SK-N-SH (cell line): ENCODE measurements at regions not wholly inside any gene's neighbourhood (a gene's known extent, or its start where the extent isn't known, plus 50 kb on each side); places are given as distances from the start of the nearest gene placed in this dataset.

Source experiments
- CTCF ChIA-PET: fragments of 300-600, 350-600 bp; formaldehyde crosslinking; extraction: SDS; loops from one replicate; lab custom pipeline; 2021; lab: Yijun Ruan, JAX
- POLR2A ChIA-PET: fragments of 350-600 bp; sonication (Branson Sonifier 250); formaldehyde crosslinking; extraction: SDS; loops from one replicate; lab custom pipeline; 2020; ENCODE audit warnings: antibody characterized with exemption, inconsistent platforms; lab: Yijun Ruan, JAX
- DNase-seq: peaks from one replicate; pipeline ENCODE4 v3.0.0; 2012
- H2AFZ ChIP-seq: fragments of 200-600 bp; sonication (generic); 2 replicates; pipeline ENCODE4 v1.8.1; 2016; ENCODE audit warnings: antibody characterized with exemption, mild to moderate bottlenecking, low read depth
- H3F3A ChIP-seq: fragments of 200-600 bp; sonication (generic); replicated peaks from 2 replicates; pipeline ENCODE3; 2016; ENCODE audit warnings: antibody characterized with exemption, mild to moderate bottlenecking; ENCODE audit not compliant: insufficient read depth
- H3K27ac ChIP-seq, 2 experiments: fragments of 200-500 bp in 1 of 2; fragments of 200-600 bp in 1 of 2; sonication (Bioruptor generic) in 1 of 2; sonication (generic), shearing (Covaris generic) in 1 of 2; 2 replicates each; pipeline versions ENCODE4 v1.5.1 to v1.6.1; 2014 to 2016; ENCODE audit warnings: low read depth in 2 of 2, inconsistent platforms in 1 of 2, low read length in 1 of 2, mild to moderate bottlenecking in 1 of 2, mixed read lengths in 1 of 2
- H3K27me3 ChIP-seq: fragments of 200-600 bp; sonication (generic), shearing (Covaris generic); 2 replicates; pipeline ENCODE4 v1.6.1; 2016; ENCODE audit warnings: mixed run types; ENCODE audit not compliant: insufficient read depth
- H3K36me3 ChIP-seq, 2 experiments: fragments of 200-500 bp in 1 of 2; fragments of 200-600 bp in 1 of 2; sonication (Bioruptor generic) in 1 of 2; sonication (generic) in 1 of 2; replicated peaks in 1 of 2; 2 replicates each; pipeline versions ENCODE3 to v1.5.1; 2014 to 2016; ENCODE audit warnings: low read length in 1 of 2, mild to moderate bottlenecking in 1 of 2; ENCODE audit not compliant: insufficient read depth in 2 of 2, control insufficient read depth in 1 of 2
- H3K4me1 ChIP-seq, 2 experiments: fragments of 200-500 bp in 1 of 2; fragments of 200-600 bp in 1 of 2; sonication (Bioruptor generic) in 1 of 2; sonication (generic), shearing (Covaris generic) in 1 of 2; 2 replicates each; pipeline versions ENCODE4 v1.5.1 to v1.6.1; 2014 to 2016; ENCODE audit warnings: low read depth in 1 of 2, low read length in 1 of 2, mixed run types in 1 of 2; ENCODE audit not compliant: insufficient read depth in 2 of 2, control insufficient read depth in 1 of 2
- H3K4me2 ChIP-seq: fragments of 200-600 bp; sonication (generic), shearing (Covaris generic); 2 replicates; pipeline ENCODE4 v1.6.1; 2017; ENCODE audit warnings: mixed run types
- H3K4me3 ChIP-seq, 2 experiments: fragments of 200-500 bp in 1 of 2; fragments of 200-600 bp in 1 of 2; sonication (Bioruptor generic) in 1 of 2; sonication (generic), shearing (Covaris generic) in 1 of 2; 2 replicates each; pipeline versions ENCODE4 v1.5.1 to v1.8.1; 2014 to 2016; ENCODE audit warnings: low read depth in 2 of 2, inconsistent platforms in 1 of 2, low read length in 1 of 2, mild to moderate bottlenecking in 1 of 2, mixed read lengths in 1 of 2, moderate library complexity in 1 of 2
- H3K79me2 ChIP-seq: fragments of 200-600 bp; sonication (generic); 2 replicates; pipeline ENCODE4 v1.8.1; 2017; ENCODE audit warnings: mild to moderate bottlenecking; ENCODE audit not compliant: insufficient read depth
- H3K9ac ChIP-seq: fragments of 200-600 bp; sonication (generic); 2 replicates; pipeline ENCODE4 v1.6.1; 2017; ENCODE audit warnings: mixed run types
- H3K9me2 ChIP-seq: fragments of 200-600 bp; sonication (generic); 2 replicates; pipeline ENCODE4 v1.6.1; 2017; ENCODE audit warnings: mixed run types
- H3K9me3 ChIP-seq: fragments of 200-600 bp; sonication (generic); 2 replicates; pipeline ENCODE4 v1.6.1; 2017; ENCODE audit warnings: mixed run types, mild to moderate bottlenecking, moderate library complexity
- H4K20me1 ChIP-seq: fragments of 200-600 bp; sonication (generic); 2 replicates; pipeline ENCODE4 v1.6.1; 2017; ENCODE audit warnings: mild to moderate bottlenecking, mixed run types; ENCODE audit not compliant: insufficient read depth
- CHD2 ChIP-seq: fragments of 150-350 bp; IDR thresholded peaks from 2 replicates; pipeline ENCODE4 v1.6.1; 2018; ENCODE audit warnings: low read length; ENCODE audit not compliant: partially characterized antibody
- ELF1 ChIP-seq: IDR thresholded peaks from 2 replicates; pipeline ENCODE4 v1.4.0; 2012
- FOXJ3 ChIP-seq: sonication (generic); formaldehyde crosslinking; IDR thresholded peaks from 2 replicates; pipeline ENCODE4 v1.5.1; 2020; ENCODE audit warnings: mild to moderate bottlenecking, missing genetic modification reagents
- RCOR1 ChIP-seq: fragments of 150-350 bp; IDR thresholded peaks from 2 replicates; pipeline ENCODE4 v1.6.1; 2017; ENCODE audit warnings: antibody characterized with exemption, low read length
- RXRA ChIP-seq: IDR thresholded peaks from 2 replicates; pipeline ENCODE4 v1.4.0; 2012; ENCODE audit warnings: low read depth, mild to moderate bottlenecking, borderline replicate concordance
- SIN3A ChIP-seq: IDR thresholded peaks from 2 replicates; pipeline ENCODE4 v1.6.1; 2012; ENCODE audit warnings: low read depth, mild to moderate bottlenecking, low read length, moderate library complexity, borderline replicate concordance
- TAF1 ChIP-seq: IDR thresholded peaks from 2 replicates; pipeline ENCODE4 v1.6.1; 2012; ENCODE audit warnings: low read depth, mild to moderate bottlenecking, low read length, moderate library complexity, borderline replicate concordance
- WGBS: methylation state at CpG from one replicate; pipeline ENCODE4 v1.1.6; 2017; ENCODE audit warnings: low lambda C conversion rate; 5-methylcytosine and 5-hydroxymethylcytosine counted together
- TF ChIP-seq, protein P1 (sequence below): fragments of 200-600 bp; sonication (generic); IDR thresholded peaks from 2 replicates; pipeline ENCODE4 v1.6.1; 2017; ENCODE audit warnings: antibody characterized with exemption, mild to moderate bottlenecking, moderate library complexity
- TF ChIP-seq, protein P2 (sequence below): IDR thresholded peaks from 2 replicates; pipeline ENCODE4 v1.4.0; 2012; ENCODE audit warnings: low read depth
- TF ChIP-seq, protein P3 (sequence below): IDR thresholded peaks from 2 replicates; pipeline ENCODE4 v1.6.1; 2012; ENCODE audit warnings: mild to moderate bottlenecking, low read depth, low read length, moderate library complexity
- TF ChIP-seq, protein P4 (sequence below): IDR thresholded peaks from 2 replicates; pipeline ENCODE4 v1.4.0; 2012; ENCODE audit warnings: low read depth, borderline replicate concordance
- TF ChIP-seq, protein P5 (sequence below): fragments of 150-350 bp; IDR thresholded peaks from 2 replicates; pipeline ENCODE4 v1.6.1; 2016; ENCODE audit warnings: mild to moderate bottlenecking, low read depth, low read length

DNA sequence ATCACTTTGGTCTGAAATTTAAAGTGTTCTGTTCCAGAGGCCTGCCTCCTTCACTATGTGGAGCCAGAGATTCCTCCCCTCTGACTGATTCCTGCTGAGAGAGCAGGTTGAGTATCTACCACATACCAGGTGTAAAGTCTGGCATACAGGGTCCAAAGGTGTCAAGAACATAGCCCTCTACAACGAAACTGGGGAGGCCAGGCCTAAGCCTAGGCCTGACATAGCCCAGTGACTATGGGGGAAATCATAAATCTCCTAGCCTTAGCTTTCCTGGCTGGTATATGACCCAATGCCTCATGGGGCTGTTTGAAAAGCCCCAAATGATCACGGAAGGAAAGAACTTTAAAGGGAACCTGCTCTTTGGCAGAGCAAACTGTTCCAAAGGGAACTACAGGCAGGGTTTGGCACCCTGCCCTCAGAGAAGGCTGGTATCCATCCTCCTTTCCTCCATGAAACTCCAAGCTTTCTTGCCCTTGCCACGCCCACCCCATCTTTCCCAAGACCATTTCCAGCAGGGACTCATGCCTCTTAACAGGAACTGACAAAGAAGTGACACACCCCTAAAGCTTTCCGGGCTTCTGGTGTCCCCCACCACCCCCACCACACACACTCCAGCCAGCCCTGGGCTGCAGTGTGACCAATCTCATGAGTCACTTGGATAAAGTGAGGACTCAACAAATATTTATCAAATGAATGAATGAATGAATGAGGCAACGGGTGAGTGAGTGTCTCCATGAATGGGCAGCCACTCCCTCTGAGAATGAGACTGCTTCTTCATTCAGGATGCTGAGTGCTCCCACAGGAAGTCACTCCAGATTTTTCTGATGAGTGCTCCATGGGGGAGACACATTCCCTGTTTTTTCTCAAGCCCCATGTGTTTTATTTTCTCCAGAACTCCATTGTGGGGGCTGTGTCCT, 93.3 kb upstream of the CALM2 start (continued):
- TF ChIP-seq, protein P1, sequence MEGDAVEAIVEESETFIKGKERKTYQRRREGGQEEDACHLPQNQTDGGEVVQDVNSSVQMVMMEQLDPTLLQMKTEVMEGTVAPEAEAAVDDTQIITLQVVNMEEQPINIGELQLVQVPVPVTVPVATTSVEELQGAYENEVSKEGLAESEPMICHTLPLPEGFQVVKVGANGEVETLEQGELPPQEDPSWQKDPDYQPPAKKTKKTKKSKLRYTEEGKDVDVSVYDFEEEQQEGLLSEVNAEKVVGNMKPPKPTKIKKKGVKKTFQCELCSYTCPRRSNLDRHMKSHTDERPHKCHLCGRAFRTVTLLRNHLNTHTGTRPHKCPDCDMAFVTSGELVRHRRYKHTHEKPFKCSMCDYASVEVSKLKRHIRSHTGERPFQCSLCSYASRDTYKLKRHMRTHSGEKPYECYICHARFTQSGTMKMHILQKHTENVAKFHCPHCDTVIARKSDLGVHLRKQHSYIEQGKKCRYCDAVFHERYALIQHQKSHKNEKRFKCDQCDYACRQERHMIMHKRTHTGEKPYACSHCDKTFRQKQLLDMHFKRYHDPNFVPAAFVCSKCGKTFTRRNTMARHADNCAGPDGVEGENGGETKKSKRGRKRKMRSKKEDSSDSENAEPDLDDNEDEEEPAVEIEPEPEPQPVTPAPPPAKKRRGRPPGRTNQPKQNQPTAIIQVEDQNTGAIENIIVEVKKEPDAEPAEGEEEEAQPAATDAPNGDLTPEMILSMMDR, result no peak
- TF ChIP-seq CHD2 (no peak), SIN3A (peak; percentile 48; the same call in 1 of the 2 replicates), ELF1 (peak; percentile 42; the same call in 1 of the 2 replicates), TAF1 (no peak), RXRA (peak; percentile 83; the same call in 1 of the 2 replicates)
- TF ChIP-seq, protein P2, sequence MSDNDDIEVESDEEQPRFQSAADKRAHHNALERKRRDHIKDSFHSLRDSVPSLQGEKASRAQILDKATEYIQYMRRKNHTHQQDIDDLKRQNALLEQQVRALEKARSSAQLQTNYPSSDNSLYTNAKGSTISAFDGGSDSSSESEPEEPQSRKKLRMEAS, result peak; percentile 50; the same call in 1 of the 2 replicates
- TF ChIP-seq, protein P3, sequence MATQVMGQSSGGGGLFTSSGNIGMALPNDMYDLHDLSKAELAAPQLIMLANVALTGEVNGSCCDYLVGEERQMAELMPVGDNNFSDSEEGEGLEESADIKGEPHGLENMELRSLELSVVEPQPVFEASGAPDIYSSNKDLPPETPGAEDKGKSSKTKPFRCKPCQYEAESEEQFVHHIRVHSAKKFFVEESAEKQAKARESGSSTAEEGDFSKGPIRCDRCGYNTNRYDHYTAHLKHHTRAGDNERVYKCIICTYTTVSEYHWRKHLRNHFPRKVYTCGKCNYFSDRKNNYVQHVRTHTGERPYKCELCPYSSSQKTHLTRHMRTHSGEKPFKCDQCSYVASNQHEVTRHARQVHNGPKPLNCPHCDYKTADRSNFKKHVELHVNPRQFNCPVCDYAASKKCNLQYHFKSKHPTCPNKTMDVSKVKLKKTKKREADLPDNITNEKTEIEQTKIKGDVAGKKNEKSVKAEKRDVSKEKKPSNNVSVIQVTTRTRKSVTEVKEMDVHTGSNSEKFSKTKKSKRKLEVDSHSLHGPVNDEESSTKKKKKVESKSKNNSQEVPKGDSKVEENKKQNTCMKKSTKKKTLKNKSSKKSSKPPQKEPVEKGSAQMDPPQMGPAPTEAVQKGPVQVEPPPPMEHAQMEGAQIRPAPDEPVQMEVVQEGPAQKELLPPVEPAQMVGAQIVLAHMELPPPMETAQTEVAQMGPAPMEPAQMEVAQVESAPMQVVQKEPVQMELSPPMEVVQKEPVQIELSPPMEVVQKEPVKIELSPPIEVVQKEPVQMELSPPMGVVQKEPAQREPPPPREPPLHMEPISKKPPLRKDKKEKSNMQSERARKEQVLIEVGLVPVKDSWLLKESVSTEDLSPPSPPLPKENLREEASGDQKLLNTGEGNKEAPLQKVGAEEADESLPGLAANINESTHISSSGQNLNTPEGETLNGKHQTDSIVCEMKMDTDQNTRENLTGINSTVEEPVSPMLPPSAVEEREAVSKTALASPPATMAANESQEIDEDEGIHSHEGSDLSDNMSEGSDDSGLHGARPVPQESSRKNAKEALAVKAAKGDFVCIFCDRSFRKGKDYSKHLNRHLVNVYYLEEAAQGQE, result 0 out of 2 replicates have a peak, but pooled peaks have one; percentile 38
- TF ChIP-seq, all 33 proteins: peak for 18

DNA sequence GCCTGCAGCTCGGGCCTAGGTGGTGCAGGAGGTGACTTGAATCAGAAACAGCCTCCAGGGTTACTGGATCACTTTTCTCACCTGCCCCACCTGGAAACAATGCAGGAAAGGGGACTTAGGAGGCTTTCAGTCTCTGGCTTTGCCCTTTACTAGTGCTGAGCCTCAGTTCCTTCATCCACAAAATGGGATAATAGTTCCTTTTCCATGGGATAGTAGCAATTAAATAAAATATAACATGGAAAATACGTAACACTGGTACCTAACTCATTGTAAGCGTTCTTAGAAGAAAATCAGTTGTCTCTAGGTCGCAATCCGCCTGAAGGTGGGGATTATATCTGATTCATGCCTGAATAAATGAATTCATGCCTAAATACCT, 91.4 kb upstream of the CALM2 start:
- Histone ChIP-seq H3K79me2 (no peaks in the 10 kb centered on the region; the same call in 1 of the 2 replicates), H3K4me1 (peaks cover 14 to 37% of the 10 kb centered on the region in 2 experiments; a peak in 3 of 4 replicates), H3K9ac (no peak overlapping the region), H3F3A (peaks cover 12% of the 10 kb centered on the region), H3K4me2 (no peak overlapping the region), H3K27me3 (no peaks in the 10 kb centered on the region), H3K9me2 (no peaks in the 10 kb centered on the region), H3K27ac (no peak overlapping the region), H4K20me1 (no peaks in the 10 kb centered on the region), H3K36me3 (no peaks in the 10 kb centered on the region), H3K4me3 (no peak overlapping the region), H2AFZ (no peak overlapping the region), H3K9me3 (no peaks in the 10 kb centered on the region)
- TF ChIP-seq RCOR1 (no peak), FOXJ3 (no peak)
- TF ChIP-seq, protein P4, sequence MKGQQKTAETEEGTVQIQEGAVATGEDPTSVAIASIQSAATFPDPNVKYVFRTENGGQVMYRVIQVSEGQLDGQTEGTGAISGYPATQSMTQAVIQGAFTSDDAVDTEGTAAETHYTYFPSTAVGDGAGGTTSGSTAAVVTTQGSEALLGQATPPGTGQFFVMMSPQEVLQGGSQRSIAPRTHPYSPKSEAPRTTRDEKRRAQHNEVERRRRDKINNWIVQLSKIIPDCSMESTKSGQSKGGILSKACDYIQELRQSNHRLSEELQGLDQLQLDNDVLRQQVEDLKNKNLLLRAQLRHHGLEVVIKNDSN, result no peak
- TF ChIP-seq, protein P5, sequence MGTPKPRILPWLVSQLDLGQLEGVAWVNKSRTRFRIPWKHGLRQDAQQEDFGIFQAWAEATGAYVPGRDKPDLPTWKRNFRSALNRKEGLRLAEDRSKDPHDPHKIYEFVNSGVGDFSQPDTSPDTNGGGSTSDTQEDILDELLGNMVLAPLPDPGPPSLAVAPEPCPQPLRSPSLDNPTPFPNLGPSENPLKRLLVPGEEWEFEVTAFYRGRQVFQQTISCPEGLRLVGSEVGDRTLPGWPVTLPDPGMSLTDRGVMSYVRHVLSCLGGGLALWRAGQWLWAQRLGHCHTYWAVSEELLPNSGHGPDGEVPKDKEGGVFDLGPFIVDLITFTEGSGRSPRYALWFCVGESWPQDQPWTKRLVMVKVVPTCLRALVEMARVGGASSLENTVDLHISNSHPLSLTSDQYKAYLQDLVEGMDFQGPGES, result no peak
- 93% methylated on average over 4 of the region's 5 CpGs for WGBS
- no peak for DNase-seq
- CTCF ChIA-PET, result interaction anchor here (1.1 to 1.5 kb wide), 3 partner anchors 55 to 274 kb away, joined by 3 to 8 read pairs (median 3); no protein-coding TSS in a partner anchor
- POLR2A ChIA-PET, result no interaction called here
